CD4-positive, alpha-beta T cell (primary cell): ENCODE measurements at regions not wholly inside any gene's neighbourhood (a gene's known extent, or its start where the extent isn't known, plus 50 kb on each side); places are given as distances from the start of the nearest gene placed in this dataset.
A peak's percentile ranks its signal among the peaks of the same experiment; 100 is the strongest.
"Not testable (repeated sequence)": the region's sequence is repeated elsewhere in the genome, so short reads cannot be mapped to it uniquely, and the experiment has no call there.

Experiments
- ATAC-seq: fragments of 200-7000 bp; cut with Tn5 transposase; one replicate; pipeline ENCODE4 v1.10.0; 2022; ENCODE audit warnings: mild to moderate bottlenecking; ENCODE audit not compliant: poor library complexity
- CTCF ChIA-PET: fragments of 350-600 bp; sonication (Branson Sonifier 250); formaldehyde crosslinking; loops from one replicate; lab custom pipeline; 2021; ENCODE audit warnings: antibody characterized with exemption, inconsistent platforms; lab: Charles Lee
- POLR2A ChIA-PET: fragments of 350-600 bp; sonication (Branson Sonifier 250); formaldehyde crosslinking; loops from one replicate; lab custom pipeline; 2021; ENCODE audit warnings: antibody characterized with exemption, inconsistent platforms; lab: Charles Lee
- DNase-seq, 14 experiments: peaks; one replicate each; pipeline ENCODE4 v3.0.0-alpha.2; 2013 to 2020; ENCODE audit warnings: mixed read lengths in 2 of 14
- H3K27ac ChIP-seq, 2 donors: one replicate each; pipeline versions ENCODE4 v1.5.1 to v1.7.0; 2013; ENCODE audit warnings: low read length in 2 of 2, low read depth in 1 of 2, mild to moderate bottlenecking in 1 of 2
- H3K27me3 ChIP-seq, 2 experiments: 1 replicate in 1 of 2; 2 replicates in 1 of 2; pipeline versions ENCODE4 v1.6.1 to v1.7.0; 2013; ENCODE audit warnings: low read length in 2 of 2, control low read depth in 1 of 2, mild to moderate bottlenecking in 1 of 2, moderate library complexity in 1 of 2; ENCODE audit not compliant: insufficient read depth in 2 of 2, control insufficient read depth in 1 of 2
- H3K36me3 ChIP-seq: one replicate; pipeline ENCODE4 v1.6.1; 2013; ENCODE audit warnings: low read length, control low read depth; ENCODE audit not compliant: insufficient read depth
- H3K4me1 ChIP-seq: one replicate; pipeline ENCODE4 v1.6.1; 2013; ENCODE audit warnings: low read length, control low read depth; ENCODE audit not compliant: insufficient read depth
- H3K4me3 ChIP-seq: one replicate; pipeline ENCODE4 v1.5.1; 2013; ENCODE audit warnings: mild to moderate bottlenecking, low read length, moderate library complexity
- H3K9me3 ChIP-seq, 2 experiments: 1 replicate in 1 of 2; 2 replicates in 1 of 2; pipeline versions ENCODE4 v1.6.1 to v1.7.0; 2013; ENCODE audit warnings: low read length in 2 of 2, mild to moderate bottlenecking in 2 of 2, control low read depth in 1 of 2, moderate library complexity in 1 of 2; ENCODE audit not compliant: control insufficient read depth in 1 of 2, insufficient read depth in 1 of 2
- H3K27ac Mint-ChIP-seq: one replicate; pipeline ENCODE4 v1.8.0; 2020; ENCODE audit warnings: mixed read lengths
- H3K27me3 Mint-ChIP-seq: one replicate; pipeline ENCODE4 v1.8.0; 2021; ENCODE audit warnings: mixed read lengths
- H3K36me3 Mint-ChIP-seq: one replicate; pipeline ENCODE4 v1.8.0; 2021; ENCODE audit warnings: low read depth, mixed read lengths
- H3K4me1 Mint-ChIP-seq: one replicate; pipeline ENCODE4 v1.8.0; 2021; ENCODE audit warnings: low read depth, mixed read lengths
- H3K4me3 Mint-ChIP-seq: one replicate; pipeline ENCODE4 v1.8.0; 2020; ENCODE audit warnings: mild to moderate bottlenecking, mixed read lengths
- H3K9me3 Mint-ChIP-seq: one replicate; pipeline ENCODE4 v1.8.0; 2020; ENCODE audit warnings: mixed read lengths
- intact Hi-C, 2 experiments: fragments of 100-400 bp; cut with DNase I in 1 of 2; cut with micrococcal nuclease in 1 of 2; formaldehyde crosslinking; loops; one replicate each; pipeline versions ENCODE4 v1.15.1 to v1.9.0; 2023 to 2025; cut with DNase I, micrococcal nuclease
- TF ChIP-seq, protein P1 (sequence below): fragments of 200-600 bp; IDR thresholded peaks from one replicate; pipeline ENCODE4 v1.8.0; 2022; ENCODE audit warnings: antibody characterized with exemption, mild to moderate bottlenecking

DNA sequence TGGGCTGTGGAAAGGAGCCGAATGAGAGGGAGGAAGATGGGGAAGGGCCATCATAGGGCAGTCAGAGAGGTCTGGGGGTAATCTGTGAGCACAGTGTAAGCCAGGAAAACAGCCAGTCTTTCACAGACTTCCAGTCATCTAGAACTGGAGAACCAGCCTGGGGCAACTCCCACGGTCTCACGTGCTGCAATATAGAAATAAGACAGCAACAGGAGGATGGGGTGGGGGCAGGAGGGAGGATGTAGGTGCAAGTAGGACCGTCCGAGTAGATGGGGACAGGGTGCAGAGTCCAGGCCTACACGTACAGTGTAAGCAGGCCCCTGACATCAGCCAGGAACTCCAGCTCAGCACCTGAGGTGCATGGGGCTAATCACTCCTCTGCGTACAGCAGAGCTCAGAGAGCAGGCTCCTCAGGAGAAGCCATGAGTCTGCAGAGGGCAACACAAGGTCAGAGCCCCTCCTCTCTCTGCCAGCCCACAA, 58.2 kb upstream of the TNFAIP3 start:
- Mint-ChIP-seq H3K9me3 (no peaks in the 10 kb centered on the region), H3K36me3 (no peaks in the 10 kb centered on the region), H3K4me3 (no peak overlapping the region), H3K27ac (no peak overlapping the region), H3K27me3 (no peaks in the 10 kb centered on the region), H3K4me1 (peaks cover 67% of the 10 kb centered on the region)
- no peak overlapping the region for H3K4me3 ChIP-seq
- POLR2A ChIA-PET = interaction anchor here (0.6 kb wide), 1 partner anchor 57 kb away, joined by 3 read pairs; no protein-coding TSS in a partner anchor
- H3K9me3 ChIP-seq = no peaks in the 10 kb centered on the region
- H3K4me1 ChIP-seq = peaks cover 17% of the 10 kb centered on the region
- intact Hi-C loops = loop anchor here in 1 of 2 experiments (10.0 kb wide), 1 partner anchor 166 kb away; no protein-coding TSS in a partner anchor
- DNase-seq (no peak), ATAC-seq (no peak)
- TF ChIP-seq, protein P1, sequence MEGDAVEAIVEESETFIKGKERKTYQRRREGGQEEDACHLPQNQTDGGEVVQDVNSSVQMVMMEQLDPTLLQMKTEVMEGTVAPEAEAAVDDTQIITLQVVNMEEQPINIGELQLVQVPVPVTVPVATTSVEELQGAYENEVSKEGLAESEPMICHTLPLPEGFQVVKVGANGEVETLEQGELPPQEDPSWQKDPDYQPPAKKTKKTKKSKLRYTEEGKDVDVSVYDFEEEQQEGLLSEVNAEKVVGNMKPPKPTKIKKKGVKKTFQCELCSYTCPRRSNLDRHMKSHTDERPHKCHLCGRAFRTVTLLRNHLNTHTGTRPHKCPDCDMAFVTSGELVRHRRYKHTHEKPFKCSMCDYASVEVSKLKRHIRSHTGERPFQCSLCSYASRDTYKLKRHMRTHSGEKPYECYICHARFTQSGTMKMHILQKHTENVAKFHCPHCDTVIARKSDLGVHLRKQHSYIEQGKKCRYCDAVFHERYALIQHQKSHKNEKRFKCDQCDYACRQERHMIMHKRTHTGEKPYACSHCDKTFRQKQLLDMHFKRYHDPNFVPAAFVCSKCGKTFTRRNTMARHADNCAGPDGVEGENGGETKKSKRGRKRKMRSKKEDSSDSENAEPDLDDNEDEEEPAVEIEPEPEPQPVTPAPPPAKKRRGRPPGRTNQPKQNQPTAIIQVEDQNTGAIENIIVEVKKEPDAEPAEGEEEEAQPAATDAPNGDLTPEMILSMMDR = no peak
- no peak overlapping the region for H3K27ac ChIP-seq
- CTCF ChIA-PET = interaction anchor here (0.7 to 5.8 kb wide), 3 partner anchors 9 to 58 kb away, joined by 4 to 42 read pairs (median 4); partner anchors contain the start of gene TNFAIP3
- no peaks in the 10 kb centered on the region for H3K36me3 ChIP-seq
- no peaks in the 10 kb centered on the region for H3K27me3 ChIP-seq

DNA sequence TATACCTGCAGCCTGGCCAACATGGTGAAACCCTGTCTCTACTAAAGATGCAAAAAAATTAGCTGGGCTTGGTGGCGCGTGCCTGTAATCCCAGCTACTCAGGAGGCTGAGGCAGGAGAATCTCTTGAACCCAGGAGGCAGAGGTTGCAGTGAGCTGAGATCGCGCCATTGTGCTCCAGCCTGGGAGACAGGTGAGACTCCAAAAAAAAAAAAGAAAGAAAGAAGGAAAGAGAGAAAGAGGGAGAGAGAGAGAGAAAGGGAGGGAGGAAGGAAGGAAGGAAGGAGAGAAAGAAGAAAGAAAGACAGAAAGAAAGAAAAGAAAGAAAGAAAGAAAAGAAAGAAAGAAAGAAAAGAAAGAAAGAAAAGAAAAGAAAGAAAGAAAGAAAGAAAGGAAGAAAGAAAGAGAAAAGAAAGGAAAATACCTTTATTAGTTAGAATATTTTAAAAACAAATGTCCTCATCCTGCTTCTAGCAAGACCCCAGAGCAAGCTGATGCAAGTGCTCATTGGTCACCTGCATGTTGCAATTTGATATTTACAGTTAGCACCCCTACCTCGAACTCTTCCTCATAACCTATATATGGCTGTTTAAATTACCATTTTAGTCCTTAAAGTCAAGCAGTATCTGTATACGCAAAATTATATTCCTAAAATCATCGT, 57.0 kb upstream of the TNFAIP3 start:
- H3K27ac Mint-ChIP-seq = peak overlapping the region; percentile 56
- not testable (repeated sequence) for H3K27me3 Mint-ChIP-seq, H3K36me3 ChIP-seq, H3K27ac ChIP-seq, H3K4me3 ChIP-seq, H3K4me3 Mint-ChIP-seq, H3K36me3 Mint-ChIP-seq, DNase-seq, H3K27me3 ChIP-seq, H3K9me3 ChIP-seq, ATAC-seq, H3K9me3 Mint-ChIP-seq
- TF ChIP-seq, protein P1 = peak; percentile 14
- CTCF ChIA-PET = interaction anchor here (0.7 to 5.8 kb wide), 4 partner anchors 9 to 57 kb away, joined by 4 to 42 read pairs (median 8); partner anchors contain the start of gene TNFAIP3
- intact Hi-C loops = loop anchor here in 1 of 2 experiments (10.0 kb wide), 1 partner anchor 165 kb away; no protein-coding TSS in a partner anchor
- peaks cover 55% of the 10 kb centered on the region for H3K4me1 Mint-ChIP-seq
- H3K4me1 ChIP-seq = peaks cover 17% of the 10 kb centered on the region
- POLR2A ChIA-PET = interaction anchor here (1.6 to 2.2 kb wide), 6 partner anchors 10 to 94 kb away, joined by 3 to 25 read pairs (median 6); partner anchors contain the start of gene TNFAIP3

DNA sequence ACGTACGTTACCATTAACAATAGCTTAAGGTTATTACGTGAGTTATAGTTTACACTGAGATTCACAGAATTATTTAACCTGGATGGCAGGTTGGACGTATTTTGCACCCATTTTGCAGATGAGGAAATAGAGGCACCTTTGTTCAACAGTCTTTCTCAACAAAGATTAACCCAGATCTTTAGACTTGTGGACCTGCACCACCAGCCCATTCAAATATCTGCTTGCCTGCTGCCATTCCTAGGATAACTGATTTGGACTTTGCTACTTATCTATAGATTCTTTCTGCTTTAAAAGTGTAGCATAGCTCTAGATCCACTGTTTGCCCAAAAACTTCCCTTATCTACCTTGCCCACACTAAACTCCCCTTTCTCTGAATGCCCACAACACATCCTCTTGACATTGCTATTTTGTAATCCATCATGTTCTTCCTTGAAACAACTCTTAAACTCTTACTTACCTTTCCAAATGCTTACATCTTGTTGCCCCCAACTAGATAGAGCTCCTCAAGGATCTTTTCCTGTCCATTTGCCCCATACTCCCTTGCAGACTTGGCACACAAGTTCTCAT, 56.4 kb upstream of the TNFAIP3 start:
- ChIA-PET CTCF (interaction anchor here (1.1 to 5.8 kb wide), 3 partner anchors 11 to 56 kb away, joined by 6 to 42 read pairs (median 11); partner anchors contain the start of gene TNFAIP3), POLR2A (interaction anchor here (0.6 to 2.2 kb wide), 13 partner anchors 10 to 1521 kb away, joined by 3 to 25 read pairs (median 5); partner anchors contain the start of genes BCLAF1 and TNFAIP3)
- Histone ChIP-seq H3K27me3 (no peaks in the 10 kb centered on the region), H3K9me3 (no peaks in the 10 kb centered on the region), H3K4me3 (no peak overlapping the region), H3K36me3 (no peaks in the 10 kb centered on the region), H3K27ac (peak overlapping the region; percentile 16 to 83), H3K4me1 (peaks cover 19% of the 10 kb centered on the region)
- H3K27ac Mint-ChIP-seq = peak overlapping the region; percentile 74
- H3K4me1 Mint-ChIP-seq = peaks cover 49% of the 10 kb centered on the region
- H3K27me3 Mint-ChIP-seq = no peaks in the 10 kb centered on the region
- intact Hi-C loops = loop anchor here in 1 of 2 experiments (1.0 kb wide), 1 partner anchor 9 kb away; no protein-coding TSS in a partner anchor
- TF ChIP-seq, protein P1 = no peak
- DNase-seq (peak in 1 of 14 experiments; percentile 29), ATAC-seq (no peak)
- no peaks in the 10 kb centered on the region for H3K9me3 Mint-ChIP-seq
- H3K36me3 Mint-ChIP-seq = no peaks in the 10 kb centered on the region
- peak overlapping the region; percentile 78 for H3K4me3 Mint-ChIP-seq
